ENCODE measurements at regions not wholly inside any gene's neighbourhood (a gene's known extent, or its start where the extent isn't known, plus 50 kb on each side); places are given as distances from the start of the nearest gene placed in this dataset.

DNA sequence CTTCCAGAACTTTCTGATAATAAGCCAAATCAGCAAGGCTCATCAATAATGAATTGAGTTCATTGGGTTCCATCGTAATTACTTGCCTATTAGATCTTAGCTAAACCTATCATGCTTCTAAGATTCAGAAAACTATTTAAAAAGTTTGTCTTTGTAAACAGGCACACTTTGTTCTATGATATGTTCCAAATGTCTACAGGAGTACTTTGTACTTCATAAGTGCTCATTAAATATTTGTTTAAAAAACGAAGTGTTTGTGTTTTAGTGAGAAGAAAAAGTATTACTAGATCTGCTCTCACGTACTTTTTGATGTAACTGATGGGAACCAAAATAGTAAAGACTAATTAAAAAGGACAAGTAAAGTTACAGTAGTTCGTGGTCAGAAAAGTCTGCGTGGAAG lies 172.8 kb upstream of the FLRT2 start:
- CTCF ChIA-PET: no interaction called here

DNA sequence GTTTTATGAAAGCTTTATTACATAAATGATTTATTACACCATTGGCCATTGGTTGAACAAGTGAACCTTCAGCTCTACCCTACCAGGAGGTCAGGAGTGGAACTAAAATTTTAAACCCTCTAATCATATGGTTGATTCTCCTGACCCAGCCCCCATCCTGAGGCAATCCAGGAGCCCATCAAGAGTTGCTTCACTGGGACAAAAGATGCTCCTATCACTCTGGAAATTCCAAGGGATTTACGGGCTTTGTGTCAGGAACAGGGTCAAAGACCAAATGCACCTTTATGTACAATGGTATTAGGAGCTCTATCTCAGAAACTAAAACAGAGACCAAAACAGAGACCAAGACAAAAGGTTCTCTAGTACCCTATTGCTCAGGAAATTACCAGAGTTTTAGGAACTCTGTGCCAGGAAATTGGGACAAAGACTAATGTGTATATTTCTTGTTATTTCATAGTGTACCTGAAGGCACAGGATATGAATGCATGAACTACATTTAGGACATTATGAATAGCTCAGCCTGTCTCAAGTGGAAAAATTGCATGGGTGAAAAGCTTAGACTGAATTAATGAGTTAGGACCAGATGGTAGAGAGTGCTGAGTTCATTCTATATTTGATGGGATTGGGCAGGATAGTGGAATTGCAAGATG lies 171.7 kb upstream of the FLRT2 start:
- POLR2A ChIA-PET: no interaction called here
- CTCF ChIA-PET: no interaction called here
- TF ChIP-seq BHLHE40 (IDR thresholded peaks at IDR 0.05; ENCODE audit: borderline replicate concordance) (no peak), SP1 (IDR thresholded peaks at IDR 0.05) (no peak), NFRKB (IDR thresholded peaks at IDR 0.05) (no peak), FOXK2 (IDR thresholded peaks at IDR 0.05) (no peak), TARDBP (IDR thresholded peaks at IDR 0.05) (no peak), FOXA1 (IDR thresholded peaks at IDR 0.05) (no peak), L3MBTL2 (conservative IDR thresholded peaks at IDR 0.05) (no peak), FOXM1 (IDR thresholded peaks at IDR 0.05; ENCODE audit: borderline replicate concordance) (no peak), ZNF384 (IDR thresholded peaks at IDR 0.05) (no peak), CTBP1 (IDR thresholded peaks at IDR 0.05; ENCODE audit: borderline replicate concordance) (no peak), SUZ12 (IDR thresholded peaks at IDR 0.05) (no peak), HDGF (IDR thresholded peaks at IDR 0.05; ENCODE audit: borderline replicate concordance) (no peak)
- TF ChIP-seq, protein P1, sequence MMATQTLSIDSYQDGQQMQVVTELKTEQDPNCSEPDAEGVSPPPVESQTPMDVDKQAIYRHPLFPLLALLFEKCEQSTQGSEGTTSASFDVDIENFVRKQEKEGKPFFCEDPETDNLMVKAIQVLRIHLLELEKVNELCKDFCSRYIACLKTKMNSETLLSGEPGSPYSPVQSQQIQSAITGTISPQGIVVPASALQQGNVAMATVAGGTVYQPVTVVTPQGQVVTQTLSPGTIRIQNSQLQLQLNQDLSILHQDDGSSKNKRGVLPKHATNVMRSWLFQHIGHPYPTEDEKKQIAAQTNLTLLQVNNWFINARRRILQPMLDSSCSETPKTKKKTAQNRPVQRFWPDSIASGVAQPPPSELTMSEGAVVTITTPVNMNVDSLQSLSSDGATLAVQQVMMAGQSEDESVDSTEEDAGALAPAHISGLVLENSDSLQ (IDR thresholded peaks at IDR 0.05): no peak
- no peak for DNase-seq (ENCODE audit: extremely low spot score)

More for the DNA sequence above, 172.8 kb upstream of the FLRT2 start:
- no peak for TF ChIP-seq CTBP1 (IDR thresholded peaks at IDR 0.05; ENCODE audit: borderline replicate concordance)
- TF ChIP-seq SUZ12 (IDR thresholded peaks at IDR 0.05): no peak
- no peak for TF ChIP-seq LEF1 (IDR thresholded peaks at IDR 0.05; ENCODE audit: borderline replicate concordance)
- POLR2A ChIA-PET: no interaction called here
- DNase-seq (ENCODE audit: extremely low spot score): no peak

DNA sequence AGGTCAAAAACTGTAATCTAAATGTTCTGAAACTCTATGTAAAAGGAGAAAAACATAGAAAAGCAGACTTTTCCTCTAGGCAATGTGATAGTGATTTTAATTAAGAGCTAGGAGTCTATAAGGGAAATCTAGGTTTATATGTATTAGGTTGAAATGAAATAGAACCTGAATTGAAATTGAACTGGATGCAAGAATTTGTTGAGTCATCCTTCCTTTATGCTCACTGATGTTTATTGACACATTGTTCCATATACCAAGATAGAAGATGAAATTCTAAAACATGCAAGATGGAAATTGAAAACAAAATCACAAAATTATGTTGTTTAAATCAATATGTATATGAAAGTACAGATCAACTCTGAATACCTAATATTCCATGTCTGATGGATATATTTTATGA lies 170.4 kb upstream of the FLRT2 start:
- ChIA-PET POLR2A (no interaction called here), CTCF (no interaction called here)
- no peak for DNase-seq (ENCODE audit: extremely low spot score)
- TF ChIP-seq ZNF384 (IDR thresholded peaks at IDR 0.05) (no peak), FOXA1 (IDR thresholded peaks at IDR 0.05) (no peak), HDGF (IDR thresholded peaks at IDR 0.05; ENCODE audit: borderline replicate concordance) (no peak), ARNT (IDR thresholded peaks at IDR 0.05) (no peak), SP1 (IDR thresholded peaks at IDR 0.05) (no peak)

DNA sequence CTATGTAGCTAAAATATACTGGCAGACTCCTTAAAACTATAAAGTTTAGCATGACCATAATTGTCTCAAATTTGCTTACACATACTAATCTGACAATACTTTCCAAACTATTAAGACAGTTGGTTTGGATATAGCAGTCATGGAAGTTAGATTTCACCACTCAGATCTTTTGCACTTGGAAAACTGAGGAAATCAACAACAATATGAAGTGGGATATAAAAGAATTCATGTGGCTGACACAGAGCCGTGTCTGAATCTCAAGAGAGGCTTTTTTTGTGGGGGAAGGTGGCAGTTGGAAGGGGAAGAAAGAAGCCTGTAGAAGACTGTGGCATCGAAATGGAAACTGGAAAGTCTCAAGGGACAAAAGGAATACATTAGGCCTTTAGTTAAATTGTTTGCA lies 166.6 kb upstream of the FLRT2 start:
- CTCF ChIA-PET: no interaction called here
- DNase-seq (ENCODE audit: extremely low spot score): no peak
- TF ChIP-seq L3MBTL2 (conservative IDR thresholded peaks at IDR 0.05) (no peak), SP1 (IDR thresholded peaks at IDR 0.05) (no peak), NFRKB (IDR thresholded peaks at IDR 0.05) (no peak), ZNF384 (IDR thresholded peaks at IDR 0.05) (no peak), HDGF (IDR thresholded peaks at IDR 0.05; ENCODE audit: borderline replicate concordance) (no peak), FOXA1 (IDR thresholded peaks at IDR 0.05) (no peak), FOXM1 (IDR thresholded peaks at IDR 0.05; ENCODE audit: borderline replicate concordance) (no peak), ELF4 (IDR thresholded peaks at IDR 0.05) (no peak), TARDBP (IDR thresholded peaks at IDR 0.05) (no peak), ARNT (IDR thresholded peaks at IDR 0.05) (no peak), SUZ12 (IDR thresholded peaks at IDR 0.05) (no peak)
- TF ChIP-seq, protein P1 (IDR thresholded peaks at IDR 0.05): no peak
- POLR2A ChIA-PET: no interaction called here

DNA sequence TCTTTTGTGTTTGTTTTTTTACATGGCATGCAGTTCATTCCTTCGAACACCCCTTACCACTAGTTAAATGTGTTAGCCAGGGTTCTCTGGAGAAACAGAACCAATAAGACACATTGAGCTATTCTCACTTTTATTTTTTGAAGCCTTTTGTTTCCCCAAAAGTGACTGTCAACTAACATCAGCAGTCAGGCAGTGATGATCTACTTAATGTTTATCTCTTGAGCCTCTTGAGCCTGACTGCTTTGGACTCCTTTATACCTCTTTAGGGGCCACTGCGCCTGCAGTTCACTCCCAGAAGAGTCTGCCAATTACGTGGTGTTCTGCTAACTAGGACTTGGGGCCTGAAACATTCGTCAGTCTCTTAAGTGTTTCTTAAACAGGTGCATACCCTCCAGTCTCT lies 163.7 kb upstream of the FLRT2 start:
- TF ChIP-seq, protein P1 (IDR thresholded peaks at IDR 0.05): no peak
- TF ChIP-seq FOXM1 (IDR thresholded peaks at IDR 0.05; ENCODE audit: borderline replicate concordance): no peak
- no peak for TF ChIP-seq TARDBP (IDR thresholded peaks at IDR 0.05)
- TF ChIP-seq ELF4 (IDR thresholded peaks at IDR 0.05): no peak
- TF ChIP-seq L3MBTL2 (conservative IDR thresholded peaks at IDR 0.05): no peak
- TF ChIP-seq HDGF (IDR thresholded peaks at IDR 0.05; ENCODE audit: borderline replicate concordance): no peak
- TF ChIP-seq FOXK2 (IDR thresholded peaks at IDR 0.05): no peak
- no peak for TF ChIP-seq BHLHE40 (IDR thresholded peaks at IDR 0.05; ENCODE audit: borderline replicate concordance)
- no peak for TF ChIP-seq SUZ12 (IDR thresholded peaks at IDR 0.05)
- no peak for TF ChIP-seq LEF1 (IDR thresholded peaks at IDR 0.05; ENCODE audit: borderline replicate concordance)
- no peak for TF ChIP-seq FOXA1 (IDR thresholded peaks at IDR 0.05)
- TF ChIP-seq NFRKB (IDR thresholded peaks at IDR 0.05): no peak
- TF ChIP-seq ZNF384 (IDR thresholded peaks at IDR 0.05): no peak
- no peak for DNase-seq (ENCODE audit: extremely low spot score)
- ChIA-PET POLR2A (no interaction called here), CTCF (no interaction called here)

DNA sequence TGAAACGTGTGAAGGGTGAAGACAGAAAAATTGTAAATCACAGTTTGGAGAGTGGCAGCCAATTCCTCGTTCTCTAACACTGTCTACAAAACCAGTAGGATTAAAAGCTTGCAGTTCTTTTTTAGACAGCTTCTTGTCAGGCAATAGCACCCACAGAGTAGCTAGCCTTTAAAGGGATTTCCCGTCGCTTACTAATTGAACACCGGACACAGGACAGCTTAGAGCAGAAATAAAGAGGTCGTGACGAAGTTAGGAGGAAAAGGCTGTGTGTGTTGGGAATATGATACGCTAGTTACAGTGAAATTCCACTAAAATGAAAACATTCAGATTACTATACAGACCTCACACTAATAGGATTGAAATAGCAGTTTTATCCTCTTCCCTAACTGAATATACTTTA lies 149.1 kb upstream of the FLRT2 start:
- CTCF ChIA-PET: no interaction called here
- DNase-seq (ENCODE audit: extremely low spot score): no peak
- no peak for TF ChIP-seq ELF4 (IDR thresholded peaks at IDR 0.05)
- TF ChIP-seq FOXA1 (IDR thresholded peaks at IDR 0.05): no peak
- no peak for TF ChIP-seq SUZ12 (IDR thresholded peaks at IDR 0.05)
- TF ChIP-seq FOXK2 (IDR thresholded peaks at IDR 0.05): no peak
- TF ChIP-seq, protein P1 (IDR thresholded peaks at IDR 0.05): no peak
- no peak for TF ChIP-seq NFRKB (IDR thresholded peaks at IDR 0.05)
- TF ChIP-seq ARNT (IDR thresholded peaks at IDR 0.05): no peak
- no peak for TF ChIP-seq ZNF384 (IDR thresholded peaks at IDR 0.05)
- POLR2A ChIA-PET: no interaction called here
